ENCODE measurements at regions not wholly inside any gene's neighbourhood (a gene's known extent, or its start where the extent isn't known, plus 50 kb on each side); places are given as distances from the start of the nearest gene placed in this dataset.

DNA sequence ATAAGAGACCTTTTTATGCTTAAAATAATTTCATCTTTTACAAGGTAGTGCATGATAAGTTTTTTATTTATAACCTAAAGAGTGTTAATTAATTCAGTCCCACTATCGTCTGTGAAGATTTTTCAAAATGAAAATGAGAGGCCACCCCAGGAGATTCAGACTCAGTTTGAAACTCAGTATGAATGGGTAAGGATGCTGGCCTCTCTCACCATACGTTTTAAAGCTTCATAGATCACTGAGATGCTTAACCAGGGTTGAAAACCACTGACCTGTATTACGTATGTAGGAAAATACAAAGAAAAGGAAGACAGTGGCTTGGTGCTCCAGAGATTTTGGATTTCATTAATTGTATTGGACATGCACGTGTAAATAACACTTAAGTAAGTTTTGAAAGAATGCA lies 278.7 kb downstream of the FSIP2 start:
- TF ChIP-seq, protein P1, sequence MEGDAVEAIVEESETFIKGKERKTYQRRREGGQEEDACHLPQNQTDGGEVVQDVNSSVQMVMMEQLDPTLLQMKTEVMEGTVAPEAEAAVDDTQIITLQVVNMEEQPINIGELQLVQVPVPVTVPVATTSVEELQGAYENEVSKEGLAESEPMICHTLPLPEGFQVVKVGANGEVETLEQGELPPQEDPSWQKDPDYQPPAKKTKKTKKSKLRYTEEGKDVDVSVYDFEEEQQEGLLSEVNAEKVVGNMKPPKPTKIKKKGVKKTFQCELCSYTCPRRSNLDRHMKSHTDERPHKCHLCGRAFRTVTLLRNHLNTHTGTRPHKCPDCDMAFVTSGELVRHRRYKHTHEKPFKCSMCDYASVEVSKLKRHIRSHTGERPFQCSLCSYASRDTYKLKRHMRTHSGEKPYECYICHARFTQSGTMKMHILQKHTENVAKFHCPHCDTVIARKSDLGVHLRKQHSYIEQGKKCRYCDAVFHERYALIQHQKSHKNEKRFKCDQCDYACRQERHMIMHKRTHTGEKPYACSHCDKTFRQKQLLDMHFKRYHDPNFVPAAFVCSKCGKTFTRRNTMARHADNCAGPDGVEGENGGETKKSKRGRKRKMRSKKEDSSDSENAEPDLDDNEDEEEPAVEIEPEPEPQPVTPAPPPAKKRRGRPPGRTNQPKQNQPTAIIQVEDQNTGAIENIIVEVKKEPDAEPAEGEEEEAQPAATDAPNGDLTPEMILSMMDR (IDR thresholded peaks at IDR 0.05): no peak
- TF ChIP-seq POLR2A (IDR thresholded peaks at IDR 0.05): no peak

Measured in esophagus squamous epithelium (tissue), 4 donors.